HepG2 (cell line): ENCODE measurements at regions not wholly inside any gene's neighbourhood (a gene's known extent, or its start where the extent isn't known, plus 50 kb on each side); places are given as distances from the start of the nearest gene placed in this dataset.

ENCODE experiments used
- ATAC-seq: fragments of 200-7000 bp; cut with Tn5 transposase; 3 replicates; pipeline ENCODE4 v1.9.1; 2020; ENCODE audit warnings: mild to moderate bottlenecking, moderate library complexity
- BruUV-seq: library from RNA; stranded (reverse); fragments of 400-500 nt; replicated peaks from 2 replicates; lab custom pipeline; 2021; lab: Mats Ljungman, UMichigan
- CTCF ChIA-PET: fragments of 300-600 bp; formaldehyde crosslinking; extraction: SDS; loops from one replicate; lab custom pipeline; 2021; ENCODE audit warnings: low total read pairs, inconsistent platforms, low intra/inter-chr PET ratio; lab: Yijun Ruan, JAX
- POLR2A ChIA-PET: fragments of 350-600 bp; sonication (Branson Sonifier 250); formaldehyde crosslinking; loops from one replicate; lab custom pipeline; 2020; ENCODE audit warnings: antibody characterized with exemption, inconsistent platforms; lab: Yijun Ruan, JAX
- DNase-seq: peaks from one replicate; pipeline ENCODE4 v3.0.0-alpha.2; 2015; ENCODE audit warnings: low spot score
- FAIRE-seq: peaks from 3 replicates; lab custom pipeline; 2011; peaks lifted over from hg19 to GRCh38; lab: Jason Lieb, UNC
- H2AFZ ChIP-seq: one replicate; pipeline ENCODE4 v1.6.1; 2011; ENCODE audit warnings: low read length, inconsistent platforms
- H3K27ac ChIP-seq: fragments of 300-600 bp; 3 replicates; pipeline ENCODE4 v1.8.0; 2011; ENCODE audit warnings: mixed run types, mild to moderate bottlenecking, mixed read lengths, low read length, inconsistent platforms; ENCODE audit not compliant: insufficient read depth; ENCODE audit errors: extremely low read length
- H3K27me3 ChIP-seq, 2 experiments: fragments of 200-600 bp in 1 of 2; 2 replicates in 1 of 2; 3 replicates in 1 of 2; pipeline versions ENCODE4 v1.6.0 to v1.8.0; 2011; ENCODE audit warnings: low read length in 2 of 2, mild to moderate bottlenecking in 2 of 2, moderate library complexity in 2 of 2, inconsistent platforms in 1 of 2; ENCODE audit not compliant: insufficient read depth in 2 of 2, control insufficient read depth in 1 of 2
- H3K36me3 ChIP-seq, 2 experiments: fragments of 200-600 bp in 1 of 2; replicated peaks in 1 of 2; 2 replicates in 1 of 2; 3 replicates in 1 of 2; pipeline versions ENCODE4 v1.5.1 to v1.8.0; 2011; ENCODE audit warnings: low read length in 2 of 2, inconsistent platforms in 1 of 2; ENCODE audit not compliant: insufficient read depth in 2 of 2, control insufficient read depth in 1 of 2
- H3K4me1 ChIP-seq: 2 replicates; pipeline ENCODE4 v1.5.1; 2012; ENCODE audit warnings: low read length, inconsistent platforms; ENCODE audit not compliant: insufficient read depth
- H3K4me2 ChIP-seq: 2 replicates; pipeline ENCODE4 v1.6.0; 2011; ENCODE audit warnings: low read depth, low read length, inconsistent platforms
- H3K4me3 ChIP-seq, 3 experiments: fragments of 200-600 bp in 1 of 3; sonication (generic), shearing (Covaris generic) in 1 of 3; replicated peaks in 1 of 3; 2 replicates each; pipeline ENCODE4 v1.5.1; 2011 to 2016; ENCODE audit warnings: low read length in 3 of 3, inconsistent platforms in 2 of 3, low read depth in 2 of 3, mild to moderate bottlenecking in 2 of 3, control low read depth in 1 of 3, mixed read lengths in 1 of 3; ENCODE audit not compliant: insufficient read depth in 1 of 3
- H3K79me2 ChIP-seq: one replicate; pipeline ENCODE4 v1.6.1; 2011; ENCODE audit warnings: low read length, inconsistent platforms; ENCODE audit not compliant: insufficient read depth
- H3K9ac ChIP-seq: 2 replicates; pipeline ENCODE4 v1.6.0; 2011; ENCODE audit warnings: mild to moderate bottlenecking, low read depth, low read length, inconsistent platforms; ENCODE audit not compliant: insufficient read depth
- H3K9me3 ChIP-seq: 2 replicates; pipeline ENCODE4 v1.5.1; 2012; ENCODE audit warnings: mild to moderate bottlenecking, low read length
- H4K20me1 ChIP-seq: 2 replicates; pipeline ENCODE4 v1.6.0; 2011; ENCODE audit warnings: inconsistent platforms, mild to moderate bottlenecking, low read length, moderate library complexity; ENCODE audit not compliant: insufficient read depth
- AGO2 ChIP-seq: fragments of 200-400 bp; formaldehyde crosslinking; optimal IDR thresholded peaks from 2 replicates; pipeline ENCODE3; 2017; ENCODE audit warnings: mild to moderate bottlenecking, low read depth, low read length, moderate library complexity
- ZNF317 ChIP-seq: sonication (generic); formaldehyde crosslinking; IDR thresholded peaks from 2 replicates; pipeline ENCODE4 v1.5.0; 2020; ENCODE audit warnings: mild to moderate bottlenecking, missing genetic modification reagents
- ZSCAN22 ChIP-seq: sonication (generic); formaldehyde crosslinking; IDR thresholded peaks from 2 replicates; pipeline ENCODE4 v1.4.0; 2020; ENCODE audit warnings: mild to moderate bottlenecking, missing genetic modification reagents
- WGBS: methylation state at CpG from one replicate; pipeline ENCODE4 v1.1.6; 2017; ENCODE audit warnings: low lambda C conversion rate; 5-methylcytosine and 5-hydroxymethylcytosine counted together
- in situ Hi-C: cut with HindIII; loops from 2 replicates; pipeline ENCODE4 v1.10.0; 2017; ENCODE audit warnings: low pct_unique_long_range_greater_than_20kb; ENCODE audit not compliant: extremely low pct_ligation_motif_present
- intact Hi-C: fragments of 100-400 bp; cut with micrococcal nuclease; formaldehyde crosslinking; loops from one replicate; pipeline ENCODE4 v1.10.0; 2022; ENCODE audit not compliant: unreplicated experiment
- TF ChIP-seq, protein P1 (sequence below): sonication (generic); formaldehyde crosslinking; IDR thresholded peaks from 2 replicates; pipeline ENCODE4 v1.4.0; 2020; ENCODE audit warnings: mild to moderate bottlenecking, missing genetic modification reagents

DNA sequence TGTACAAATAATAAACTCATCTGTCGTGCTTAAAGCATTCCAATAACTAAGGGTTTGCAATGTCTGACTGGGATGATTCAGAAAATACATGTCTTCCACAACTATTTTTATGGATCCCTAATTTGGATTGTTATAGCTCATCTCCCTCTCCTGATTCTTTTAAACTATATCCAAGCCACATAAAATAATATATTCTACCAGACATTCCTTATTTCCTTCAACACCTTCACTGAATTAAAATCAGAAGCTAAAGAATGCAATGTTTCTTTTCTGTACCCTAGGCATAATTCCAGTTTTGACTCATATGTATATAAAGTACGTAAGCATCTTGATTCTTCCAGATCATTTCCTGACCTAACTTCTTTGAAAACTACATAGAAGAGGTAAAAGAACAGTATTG is 420.4 kb downstream of the EFNB2 start (continued):
- TF ChIP-seq, protein P1, sequence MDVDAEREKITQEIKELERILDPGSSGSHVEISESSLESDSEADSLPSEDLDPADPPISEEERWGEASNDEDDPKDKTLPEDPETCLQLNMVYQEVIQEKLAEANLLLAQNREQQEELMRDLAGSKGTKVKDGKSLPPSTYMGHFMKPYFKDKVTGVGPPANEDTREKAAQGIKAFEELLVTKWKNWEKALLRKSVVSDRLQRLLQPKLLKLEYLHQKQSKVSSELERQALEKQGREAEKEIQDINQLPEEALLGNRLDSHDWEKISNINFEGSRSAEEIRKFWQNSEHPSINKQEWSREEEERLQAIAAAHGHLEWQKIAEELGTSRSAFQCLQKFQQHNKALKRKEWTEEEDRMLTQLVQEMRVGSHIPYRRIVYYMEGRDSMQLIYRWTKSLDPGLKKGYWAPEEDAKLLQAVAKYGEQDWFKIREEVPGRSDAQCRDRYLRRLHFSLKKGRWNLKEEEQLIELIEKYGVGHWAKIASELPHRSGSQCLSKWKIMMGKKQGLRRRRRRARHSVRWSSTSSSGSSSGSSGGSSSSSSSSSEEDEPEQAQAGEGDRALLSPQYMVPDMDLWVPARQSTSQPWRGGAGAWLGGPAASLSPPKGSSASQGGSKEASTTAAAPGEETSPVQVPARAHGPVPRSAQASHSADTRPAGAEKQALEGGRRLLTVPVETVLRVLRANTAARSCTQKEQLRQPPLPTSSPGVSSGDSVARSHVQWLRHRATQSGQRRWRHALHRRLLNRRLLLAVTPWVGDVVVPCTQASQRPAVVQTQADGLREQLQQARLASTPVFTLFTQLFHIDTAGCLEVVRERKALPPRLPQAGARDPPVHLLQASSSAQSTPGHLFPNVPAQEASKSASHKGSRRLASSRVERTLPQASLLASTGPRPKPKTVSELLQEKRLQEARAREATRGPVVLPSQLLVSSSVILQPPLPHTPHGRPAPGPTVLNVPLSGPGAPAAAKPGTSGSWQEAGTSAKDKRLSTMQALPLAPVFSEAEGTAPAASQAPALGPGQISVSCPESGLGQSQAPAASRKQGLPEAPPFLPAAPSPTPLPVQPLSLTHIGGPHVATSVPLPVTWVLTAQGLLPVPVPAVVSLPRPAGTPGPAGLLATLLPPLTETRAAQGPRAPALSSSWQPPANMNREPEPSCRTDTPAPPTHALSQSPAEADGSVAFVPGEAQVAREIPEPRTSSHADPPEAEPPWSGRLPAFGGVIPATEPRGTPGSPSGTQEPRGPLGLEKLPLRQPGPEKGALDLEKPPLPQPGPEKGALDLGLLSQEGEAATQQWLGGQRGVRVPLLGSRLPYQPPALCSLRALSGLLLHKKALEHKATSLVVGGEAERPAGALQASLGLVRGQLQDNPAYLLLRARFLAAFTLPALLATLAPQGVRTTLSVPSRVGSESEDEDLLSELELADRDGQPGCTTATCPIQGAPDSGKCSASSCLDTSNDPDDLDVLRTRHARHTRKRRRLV (CRISPR knock-in tag): no peak

DNA sequence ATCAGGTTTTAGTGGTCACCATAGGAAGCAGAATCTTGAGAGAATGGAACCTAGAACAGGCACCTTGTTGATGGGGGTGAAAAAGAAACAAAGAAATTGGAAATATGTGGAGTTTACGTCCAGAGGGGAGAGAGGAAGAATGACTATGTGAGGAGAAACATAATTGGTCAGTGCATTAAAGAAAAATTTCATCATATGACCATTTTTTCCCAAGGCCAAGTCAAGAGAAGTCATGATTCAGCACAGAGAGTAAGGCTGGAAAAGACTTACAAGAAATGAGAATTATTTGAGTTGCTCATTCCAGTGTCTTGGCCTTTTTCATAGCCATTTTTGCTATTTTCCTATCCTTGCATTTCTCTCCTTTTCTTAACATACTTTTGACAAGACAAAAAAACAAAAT is 421.7 kb downstream of the EFNB2 start:
- CTCF ChIA-PET: no interaction called here
- BruUV-seq: no TSS peak
- no peaks in the 10 kb centered on the region for H3K79me2 ChIP-seq
- intact Hi-C loops: no loop called here
- no peak overlapping the region for H3K4me2 ChIP-seq
- no peak overlapping the region for H3K27ac ChIP-seq
- H3K27me3 ChIP-seq: no peaks in the 10 kb centered on the region
- POLR2A ChIA-PET: no interaction called here
- H3K4me1 ChIP-seq: no peaks in the 10 kb centered on the region
- no peaks in the 10 kb centered on the region for H4K20me1 ChIP-seq
- in situ Hi-C loops: no loop called here
- no peak overlapping the region for H3K4me3 ChIP-seq
- 0% methylated on average over 1 of the region's 1 CpG for WGBS
- no peak for DNase-seq
- no peaks in the 10 kb centered on the region for H3K36me3 ChIP-seq
- TF ChIP-seq ZNF317 (CRISPR knock-in tag): no peak
- no peak for TF ChIP-seq AGO2
- no peak for TF ChIP-seq ZSCAN22
- FAIRE-seq: no peak
- H2AFZ ChIP-seq: no peak overlapping the region
- H3K9me3 ChIP-seq: no peaks in the 10 kb centered on the region
- ATAC-seq: no peak
- no peak overlapping the region for H3K9ac ChIP-seq
